CD14-positive monocyte (primary cell): ENCODE measurements at regions not wholly inside any gene's neighbourhood (a gene's known extent, or its start where the extent isn't known, plus 50 kb on each side); places are given as distances from the start of the nearest gene placed in this dataset.

Experiments
- DNase-seq, 3 donors: peaks; one replicate each; pipeline ENCODE4 v3.0.0-alpha.2; 2011 to 2022
- H2AFZ ChIP-seq: 2 replicates; pipeline ENCODE4 v1.6.0; 2012; ENCODE audit warnings: mild to moderate bottlenecking, low read depth, low read length, inconsistent platforms; ENCODE audit not compliant: insufficient read depth, poor library complexity, severe bottlenecking
- H3K27ac ChIP-seq, 2 donors: 1 replicate in 1 of 2; 2 replicates in 1 of 2; pipeline ENCODE4 v1.5.1; 2012 to 2013; ENCODE audit warnings: low read length in 2 of 2, control low read depth in 1 of 2, inconsistent platforms in 1 of 2, low read depth in 1 of 2, mild to moderate bottlenecking in 1 of 2
- H3K27me3 ChIP-seq, 2 donors: one replicate each; pipeline versions ENCODE4 v1.6.0 to v1.6.1; 2011 to 2013; ENCODE audit warnings: low read length in 2 of 2; ENCODE audit not compliant: control insufficient read depth in 2 of 2, insufficient read depth in 2 of 2
- H3K36me3 ChIP-seq, 2 donors: replicated peaks in 1 of 2; 1 replicate in 1 of 2; 2 replicates in 1 of 2; pipeline versions ENCODE4 v1.5.1 to v1.6.1; 2012 to 2013; ENCODE audit warnings: low read length in 2 of 2, control low read depth in 1 of 2, inconsistent platforms in 1 of 2, mild to moderate bottlenecking in 1 of 2; ENCODE audit not compliant: insufficient read depth in 2 of 2, control insufficient read depth in 1 of 2
- H3K4me1 ChIP-seq, 2 donors: 1 replicate in 1 of 2; 2 replicates in 1 of 2; pipeline versions ENCODE4 v1.5.1 to v1.6.1; 2012 to 2013; ENCODE audit warnings: low read length in 2 of 2, control low read depth in 1 of 2, inconsistent platforms in 1 of 2, mild to moderate bottlenecking in 1 of 2, moderate library complexity in 1 of 2; ENCODE audit not compliant: insufficient read depth in 2 of 2, control insufficient read depth in 1 of 2
- H3K4me2 ChIP-seq: replicated peaks from 2 replicates; pipeline ENCODE3; 2012; ENCODE audit warnings: low read length, moderate library complexity, mild to moderate bottlenecking; ENCODE audit not compliant: poor library complexity, severe bottlenecking; ENCODE audit errors: extremely low read depth
- H3K4me3 ChIP-seq, 3 experiments: fragments of 200-600 bp in 1 of 3; sonication (generic) in 1 of 3; replicated peaks in 1 of 3; 1 replicate in 2 of 3; 2 replicates in 1 of 3; pipeline ENCODE4 v1.5.1; 2011 to 2013; ENCODE audit warnings: low read length in 3 of 3, mild to moderate bottlenecking in 3 of 3, control low read depth in 2 of 3, low read depth in 2 of 3, inconsistent platforms in 1 of 3, moderate library complexity in 1 of 3
- H3K79me2 ChIP-seq: 2 replicates; pipeline ENCODE4 v1.6.0; 2012; ENCODE audit warnings: mild to moderate bottlenecking, control low read depth, inconsistent platforms, low read length, moderate library complexity; ENCODE audit not compliant: insufficient read depth
- H3K9ac ChIP-seq: 2 replicates; pipeline ENCODE4 v1.6.0; 2017; ENCODE audit warnings: low read length, mild to moderate bottlenecking; ENCODE audit not compliant: insufficient read depth, poor library complexity, severe bottlenecking
- H3K9me3 ChIP-seq, 2 donors: replicated peaks in 1 of 2; 1 replicate in 1 of 2; 2 replicates in 1 of 2; pipeline versions ENCODE4 v1.5.1 to v1.6.1; 2012 to 2013; ENCODE audit warnings: low read length in 2 of 2, control low read depth in 1 of 2; ENCODE audit not compliant: control insufficient read depth in 1 of 2, insufficient read depth in 1 of 2
- H4K20me1 ChIP-seq: 2 replicates; pipeline ENCODE4 v1.6.0; 2012; ENCODE audit warnings: mild to moderate bottlenecking, low read length, control low read depth, moderate library complexity; ENCODE audit not compliant: insufficient read depth
- H3K27ac Mint-ChIP-seq, 7 donors: one replicate each; pipeline ENCODE4 v1.8.0; 2020; ENCODE audit warnings: mild to moderate bottlenecking in 7 of 7, mixed read lengths in 7 of 7, moderate library complexity in 6 of 7, inconsistent platforms in 2 of 7
- H3K27me3 Mint-ChIP-seq, 3 donors: one replicate each; pipeline ENCODE4 v1.8.0; 2021 to 2022; ENCODE audit warnings: low read depth in 3 of 3, mild to moderate bottlenecking in 3 of 3, mixed read lengths in 3 of 3, moderate library complexity in 3 of 3, inconsistent platforms in 1 of 3
- H3K36me3 Mint-ChIP-seq, 2 donors: one replicate each; pipeline ENCODE4 v1.8.0; 2020; ENCODE audit warnings: mixed read lengths in 2 of 2, inconsistent platforms in 1 of 2, mild to moderate bottlenecking in 1 of 2
- H3K4me1 Mint-ChIP-seq: one replicate; pipeline ENCODE4 v1.8.0; 2020; ENCODE audit warnings: mild to moderate bottlenecking, mixed read lengths
- H3K4me3 Mint-ChIP-seq, 2 donors: one replicate each; pipeline ENCODE4 v1.8.0; 2020; ENCODE audit warnings: mild to moderate bottlenecking in 2 of 2, mixed read lengths in 2 of 2, moderate library complexity in 1 of 2
- H3K9me3 Mint-ChIP-seq, 7 donors: one replicate each; pipeline ENCODE4 v1.8.0; 2020 to 2022; ENCODE audit warnings: mixed read lengths in 7 of 7, mild to moderate bottlenecking in 6 of 7, moderate library complexity in 6 of 7, inconsistent platforms in 2 of 7
- CTCF ChIP-seq: fragments of 200-600 bp; IDR thresholded peaks from one replicate; pipeline ENCODE4 v1.8.0; 2022; ENCODE audit warnings: antibody characterized with exemption, mild to moderate bottlenecking
- WGBS: methylation state at CpG from one replicate; pipeline ENCODE4 v1.1.5; 2013; ENCODE audit warnings: missing lambda C conversion rate; ENCODE audit not compliant: insufficient coverage; 5-methylcytosine and 5-hydroxymethylcytosine counted together
- intact Hi-C, 2 donors: fragments of 100-400 bp; cut with micrococcal nuclease; formaldehyde crosslinking; loops; one replicate each; pipeline versions ENCODE4 v1.15.0 to v1.15.1; 2023

- H3K27me3 Mint-ChIP-seq: peaks cover 0 to 4% (median 0%) of the 10 kb centered on the region in 3 donors
- H3K4me3 ChIP-seq: no peak overlapping the region
- H3K27ac ChIP-seq: no peak overlapping the region
- H3K27ac Mint-ChIP-seq: no peak overlapping the region
- no peaks in the 10 kb centered on the region for H3K9me3 ChIP-seq
- no peaks in the 10 kb centered on the region for H3K36me3 Mint-ChIP-seq
- H4K20me1 ChIP-seq: no peaks in the 10 kb centered on the region
- peaks cover 3 to 11% (median 5%) of the 10 kb centered on the region in 7 donors for H3K9me3 Mint-ChIP-seq
- no peak overlapping the region for H2AFZ ChIP-seq
- H3K4me3 Mint-ChIP-seq: no peak overlapping the region
- intact Hi-C loops: no loop called here
- no peaks in the 10 kb centered on the region for H3K36me3 ChIP-seq
- H3K4me1 Mint-ChIP-seq: no peaks in the 10 kb centered on the region
- no peak overlapping the region for H3K4me2 ChIP-seq
- no peak overlapping the region for H3K9ac ChIP-seq
- no peaks in the 10 kb centered on the region for H3K27me3 ChIP-seq
- no peaks in the 10 kb centered on the region for H3K4me1 ChIP-seq
- TF ChIP-seq CTCF: no peak
- H3K79me2 ChIP-seq: no peaks in the 10 kb centered on the region
- no peak for DNase-seq
- 100% methylated on average over 1 of the region's 2 CpGs for WGBS
Observed at GRCh38 chr5:89095341-89095740, 212.4 kb upstream of the MEF2C start.

- H3K36me3 Mint-ChIP-seq: no peaks in the 10 kb centered on the region
- no peak overlapping the region for H3K27ac Mint-ChIP-seq
- DNase-seq: no peak
- no peak overlapping the region for H2AFZ ChIP-seq
- no peak overlapping the region for H3K4me2 ChIP-seq
- intact Hi-C loops: no loop called here
- TF ChIP-seq CTCF: no peak
- no peaks in the 10 kb centered on the region for H3K36me3 ChIP-seq
- H3K9me3 Mint-ChIP-seq: peaks cover 0 to 6% (median 2%) of the 10 kb centered on the region in 7 donors
- no peaks in the 10 kb centered on the region for H3K27me3 Mint-ChIP-seq
- no peaks in the 10 kb centered on the region for H3K4me1 Mint-ChIP-seq
- no peaks in the 10 kb centered on the region for H3K79me2 ChIP-seq
- H3K9ac ChIP-seq: no peak overlapping the region
- no peaks in the 10 kb centered on the region for H3K4me1 ChIP-seq
- H4K20me1 ChIP-seq: no peaks in the 10 kb centered on the region
- H3K4me3 ChIP-seq: no peak overlapping the region
- H3K27ac ChIP-seq: no peak overlapping the region
- H3K27me3 ChIP-seq: no peaks in the 10 kb centered on the region
- H3K4me3 Mint-ChIP-seq: no peak overlapping the region
- H3K9me3 ChIP-seq: no peaks in the 10 kb centered on the region
- WGBS: no CpG with 5 or more reads among the region's 1 CpG
Observed at GRCh38 chr5:89090037-89090436, 207.1 kb upstream of the MEF2C start.
